ENCODE measurements at regions not wholly inside any gene's neighbourhood (a gene's known extent, or its start where the extent isn't known, plus 50 kb on each side); places are given as distances from the start of the nearest gene placed in this dataset.

DNA sequence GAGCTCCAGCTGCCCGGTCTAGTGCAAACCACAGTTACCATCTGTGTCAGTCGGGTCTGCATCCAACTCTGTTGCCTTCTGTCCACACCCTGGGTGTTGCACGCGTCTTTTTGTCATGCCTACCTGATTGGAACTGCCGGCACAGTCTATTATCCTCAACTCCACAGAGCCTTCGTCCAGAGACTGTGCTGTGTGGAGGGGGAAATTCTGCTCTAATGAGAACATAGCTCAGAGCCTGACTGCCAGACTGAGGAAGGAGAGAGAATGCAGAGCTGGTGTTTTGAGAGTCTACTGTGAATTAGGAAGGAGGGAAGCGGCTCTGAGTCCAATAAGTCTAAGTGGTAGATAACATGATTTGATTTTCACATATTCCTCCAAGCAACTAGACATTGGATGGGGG, 68.3 kb upstream of the GPR139 start:
- H3K27ac Mint-ChIP-seq (ENCODE audit: unreplicated experiment), result no peak overlapping the region
- H3K4me3 Mint-ChIP-seq, result no peak overlapping the region
- peaks cover 37% of the 10 kb centered on the region for H3K27me3 Mint-ChIP-seq (ENCODE audit: low read depth)

DNA sequence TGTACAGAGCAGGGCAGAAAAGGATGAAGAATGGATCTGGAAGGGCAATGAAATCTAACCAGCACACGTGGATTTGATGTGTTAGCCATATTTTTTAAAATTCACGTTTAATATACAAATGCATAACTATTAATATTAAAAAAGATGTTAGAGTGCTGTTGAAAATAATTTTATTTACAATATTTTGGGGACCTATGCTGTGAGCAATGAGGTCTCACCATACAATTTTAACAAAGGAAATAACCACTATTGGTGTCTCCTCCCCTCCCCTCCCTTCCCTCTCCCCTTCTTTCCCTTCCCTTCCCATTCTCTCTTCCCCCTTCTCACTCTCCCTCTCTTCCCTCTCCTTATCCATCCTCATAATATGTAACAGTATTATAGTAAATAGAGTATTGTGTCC, 64.2 kb upstream of the GPR139 start:
- DNase-seq (ENCODE audit: low read depth, low spot score), result no peak
- TF ChIP-seq, protein P1, sequence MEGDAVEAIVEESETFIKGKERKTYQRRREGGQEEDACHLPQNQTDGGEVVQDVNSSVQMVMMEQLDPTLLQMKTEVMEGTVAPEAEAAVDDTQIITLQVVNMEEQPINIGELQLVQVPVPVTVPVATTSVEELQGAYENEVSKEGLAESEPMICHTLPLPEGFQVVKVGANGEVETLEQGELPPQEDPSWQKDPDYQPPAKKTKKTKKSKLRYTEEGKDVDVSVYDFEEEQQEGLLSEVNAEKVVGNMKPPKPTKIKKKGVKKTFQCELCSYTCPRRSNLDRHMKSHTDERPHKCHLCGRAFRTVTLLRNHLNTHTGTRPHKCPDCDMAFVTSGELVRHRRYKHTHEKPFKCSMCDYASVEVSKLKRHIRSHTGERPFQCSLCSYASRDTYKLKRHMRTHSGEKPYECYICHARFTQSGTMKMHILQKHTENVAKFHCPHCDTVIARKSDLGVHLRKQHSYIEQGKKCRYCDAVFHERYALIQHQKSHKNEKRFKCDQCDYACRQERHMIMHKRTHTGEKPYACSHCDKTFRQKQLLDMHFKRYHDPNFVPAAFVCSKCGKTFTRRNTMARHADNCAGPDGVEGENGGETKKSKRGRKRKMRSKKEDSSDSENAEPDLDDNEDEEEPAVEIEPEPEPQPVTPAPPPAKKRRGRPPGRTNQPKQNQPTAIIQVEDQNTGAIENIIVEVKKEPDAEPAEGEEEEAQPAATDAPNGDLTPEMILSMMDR (conservative IDR thresholded peaks at IDR 0.05), result no peak
- Mint-ChIP-seq H3K27me3 (ENCODE audit: low read depth) (peaks cover 53% of the 10 kb centered on the region), H3K27ac (ENCODE audit: unreplicated experiment) (no peak overlapping the region), H3K36me3 (ENCODE audit: low read depth) (no peaks in the 10 kb centered on the region), H3K4me1 (no peaks in the 10 kb centered on the region), H3K9me3 (no peaks in the 10 kb centered on the region), H3K4me3 (no peak overlapping the region)

More for the DNA sequence above, 68.3 kb upstream of the GPR139 start:
- TF ChIP-seq, protein P1 (conservative IDR thresholded peaks at IDR 0.05), result no peak
- no peak for DNase-seq (ENCODE audit: low read depth, low spot score)
- no peaks in the 10 kb centered on the region for H3K9me3 Mint-ChIP-seq
- H3K36me3 Mint-ChIP-seq (ENCODE audit: low read depth), result no peaks in the 10 kb centered on the region
- H3K4me1 Mint-ChIP-seq, result no peaks in the 10 kb centered on the region

DNA sequence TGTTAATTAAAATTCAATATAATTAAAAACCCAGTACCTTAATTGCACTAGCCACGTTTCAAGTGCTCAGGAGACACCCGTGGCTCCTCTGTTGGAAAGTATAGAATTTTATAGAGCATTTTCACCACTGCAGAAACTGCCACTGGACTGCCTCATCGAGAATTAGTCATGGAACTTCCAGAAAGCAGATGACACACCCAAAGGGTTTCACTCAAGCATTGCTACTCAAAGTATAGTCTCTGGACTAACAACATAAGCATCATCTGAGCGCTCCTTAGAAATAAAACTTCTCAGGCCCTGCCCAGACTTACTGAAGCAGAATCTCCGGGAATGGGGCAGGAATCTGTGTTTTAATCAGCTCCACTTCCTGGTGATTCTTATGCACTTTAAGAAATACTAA, 63.5 kb upstream of the GPR139 start:
- H3K9me3 Mint-ChIP-seq, result no peaks in the 10 kb centered on the region
- no peak overlapping the region for H3K4me3 Mint-ChIP-seq
- TF ChIP-seq, protein P1 (conservative IDR thresholded peaks at IDR 0.05), result no peak
- H3K27ac Mint-ChIP-seq (ENCODE audit: unreplicated experiment), result no peak overlapping the region
- no peaks in the 10 kb centered on the region for H3K4me1 Mint-ChIP-seq
- H3K36me3 Mint-ChIP-seq (ENCODE audit: low read depth), result no peaks in the 10 kb centered on the region
- DNase-seq (ENCODE audit: low read depth, low spot score), result no peak
- peaks cover 48% of the 10 kb centered on the region for H3K27me3 Mint-ChIP-seq (ENCODE audit: low read depth)

DNA sequence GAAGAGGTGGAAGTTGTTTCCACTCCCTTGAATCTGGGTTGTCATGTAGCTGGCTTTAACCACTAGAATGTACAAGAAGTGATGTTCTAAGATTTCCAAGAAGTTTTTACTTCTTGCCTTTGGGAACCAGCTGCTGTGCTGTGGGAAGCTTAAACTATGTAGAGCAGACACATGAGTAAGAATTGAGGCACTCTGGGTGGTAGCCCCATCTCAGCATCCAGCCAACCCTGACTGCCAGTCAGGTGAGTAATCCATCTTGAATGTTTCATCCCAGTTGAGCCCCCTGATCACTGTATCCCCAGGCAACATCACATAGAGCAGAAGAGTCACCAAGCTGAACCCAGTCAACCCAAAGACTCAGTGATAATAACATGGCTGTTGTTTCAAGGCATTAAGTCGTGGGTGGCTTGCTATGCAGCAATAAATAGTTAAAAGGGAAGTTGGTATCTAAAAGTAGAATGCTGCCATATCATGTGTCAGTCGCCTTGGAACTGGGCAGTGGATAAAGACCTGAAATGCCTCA, 62.8 kb upstream of the GPR139 start:
- TF ChIP-seq, protein P1 (conservative IDR thresholded peaks at IDR 0.05), result no peak
- no peak overlapping the region for H3K27ac Mint-ChIP-seq (ENCODE audit: unreplicated experiment)

DNA sequence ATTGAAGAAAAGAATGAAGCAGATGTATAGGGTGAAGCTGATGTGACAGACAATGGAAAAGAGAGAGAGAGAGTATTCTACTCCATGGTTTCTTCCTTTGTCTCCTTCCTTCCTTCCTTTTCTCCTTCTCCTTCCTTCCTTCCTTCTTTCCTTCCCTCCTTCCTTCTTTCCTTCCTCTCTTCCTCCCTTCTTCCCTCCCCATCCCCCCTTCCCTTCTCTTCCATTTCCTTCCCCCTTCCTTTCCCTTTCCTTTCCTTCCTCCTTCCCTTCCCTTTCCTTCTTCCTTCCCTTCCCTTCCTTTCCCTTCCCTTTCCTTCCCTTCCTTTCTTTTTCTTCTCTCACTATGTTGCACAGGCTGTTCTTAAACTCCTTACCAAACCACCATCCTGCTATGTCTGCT, 55.7 kb upstream of the GPR139 start:
- DNase-seq (ENCODE audit: low read depth, low spot score), result no peak
- H3K4me3 Mint-ChIP-seq, result no peak overlapping the region
- H3K27ac Mint-ChIP-seq (ENCODE audit: unreplicated experiment), result no peak overlapping the region
- peaks cover 5% of the 10 kb centered on the region for H3K9me3 Mint-ChIP-seq
- H3K36me3 Mint-ChIP-seq (ENCODE audit: low read depth), result no peaks in the 10 kb centered on the region
- peaks cover 62% of the 10 kb centered on the region for H3K27me3 Mint-ChIP-seq (ENCODE audit: low read depth)
- TF ChIP-seq, protein P1 (conservative IDR thresholded peaks at IDR 0.05), result no peak
- no peaks in the 10 kb centered on the region for H3K4me1 Mint-ChIP-seq

More for the DNA sequence above, 62.8 kb upstream of the GPR139 start:
- no peak for DNase-seq (ENCODE audit: low read depth, low spot score)
- H3K9me3 Mint-ChIP-seq, result peaks cover 2% of the 10 kb centered on the region
- H3K4me1 Mint-ChIP-seq, result no peaks in the 10 kb centered on the region
- no peaks in the 10 kb centered on the region for H3K36me3 Mint-ChIP-seq (ENCODE audit: low read depth)
- H3K4me3 Mint-ChIP-seq, result no peak overlapping the region
- peaks cover 51% of the 10 kb centered on the region for H3K27me3 Mint-ChIP-seq (ENCODE audit: low read depth)
